Activated CD8-positive, alpha-beta T cell treated with anti-CD3 and anti-CD28 coated beads for 36 hours (primary cell): ENCODE measurements at regions not wholly inside any gene's neighbourhood (a gene's known extent, or its start where the extent isn't known, plus 50 kb on each side); places are given as distances from the start of the nearest gene placed in this dataset.

Experiments
- ATAC-seq: fragments of 200-7000 bp; cut with Tn5 transposase; one replicate; pipeline ENCODE4 v1.10.0; 2021; ENCODE audit warnings: mild to moderate bottlenecking, moderate library complexity
- CTCF ChIA-PET: fragments of 350-600 bp; sonication (Branson Sonifier 250); formaldehyde crosslinking; loops from one replicate; lab custom pipeline; 2021; ENCODE audit warnings: antibody characterized with exemption; lab: Charles Lee
- POLR2A ChIA-PET: fragments of 350-600 bp; sonication (Branson Sonifier 250); formaldehyde crosslinking; loops from one replicate; lab custom pipeline; 2021; ENCODE audit warnings: antibody characterized with exemption; lab: Charles Lee
- DNase-seq: peaks from one replicate; pipeline ENCODE4 v3.0.0-alpha.2; 2020
- H3K27ac Mint-ChIP-seq: one replicate; pipeline ENCODE4 v1.8.0; 2021; ENCODE audit warnings: mild to moderate bottlenecking, mixed read lengths
- H3K27me3 Mint-ChIP-seq: one replicate; pipeline ENCODE4 v1.8.0; 2021; ENCODE audit warnings: mixed read lengths
- H3K36me3 Mint-ChIP-seq: one replicate; pipeline ENCODE4 v1.8.0; 2021; ENCODE audit warnings: low read depth, mixed read lengths
- H3K4me1 Mint-ChIP-seq: one replicate; pipeline ENCODE4 v1.8.0; 2021; ENCODE audit warnings: low read depth, mixed read lengths
- H3K4me3 Mint-ChIP-seq: one replicate; pipeline ENCODE4 v1.8.0; 2021; ENCODE audit warnings: mild to moderate bottlenecking, moderate library complexity, mixed read lengths
- H3K9me3 Mint-ChIP-seq: one replicate; pipeline ENCODE4 v1.8.0; 2021; ENCODE audit warnings: mixed read lengths
- CTCF ChIP-seq: fragments of 200-600 bp; IDR thresholded peaks from one replicate; pipeline ENCODE4 v1.8.0; 2022; ENCODE audit warnings: antibody characterized with exemption, mild to moderate bottlenecking
- intact Hi-C: fragments of 100-400 bp; cut with micrococcal nuclease; formaldehyde crosslinking; loops from one replicate; pipeline ENCODE4 v1.10.0; 2022

DNA sequence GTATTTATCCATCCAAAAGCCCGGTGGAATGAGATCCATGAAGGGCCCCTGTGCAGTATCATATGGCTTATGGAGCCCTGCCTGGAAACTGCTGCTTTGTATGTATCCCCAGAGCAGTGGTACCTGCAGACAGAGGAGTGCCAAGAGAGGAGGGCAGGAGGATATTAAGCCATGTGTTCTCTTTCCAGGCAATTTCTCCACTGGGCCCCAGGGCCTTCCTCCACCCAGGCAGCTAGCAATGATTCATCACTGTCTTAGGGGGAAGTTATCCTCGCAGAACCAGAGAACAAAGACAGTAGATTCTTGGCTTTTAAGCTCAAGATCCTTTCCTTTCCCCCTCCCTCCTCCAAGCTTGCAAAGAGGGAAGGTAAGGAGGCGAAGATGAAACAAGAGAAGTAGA, 98.1 kb downstream of the LRRC30 start:
- Mint-ChIP-seq H3K4me3 (no peak overlapping the region), H3K36me3 (no peaks in the 10 kb centered on the region), H3K27ac (no peak overlapping the region), H3K9me3 (no peaks in the 10 kb centered on the region), H3K4me1 (no peaks in the 10 kb centered on the region), H3K27me3 (no peaks in the 10 kb centered on the region)
- POLR2A ChIA-PET = no interaction called here
- ATAC-seq (no peak), DNase-seq (no peak)
- TF ChIP-seq CTCF = no peak
- intact Hi-C loops = no loop called here
- CTCF ChIA-PET = no interaction called here

- no peaks in the 10 kb centered on the region for H3K36me3 Mint-ChIP-seq
- ChIA-PET POLR2A (no interaction called here), CTCF (no interaction called here)
- intact Hi-C loops = no loop called here
- no peak for TF ChIP-seq CTCF
- H3K27ac Mint-ChIP-seq = no peak overlapping the region
- no peaks in the 10 kb centered on the region for H3K9me3 Mint-ChIP-seq
- H3K4me1 Mint-ChIP-seq = no peaks in the 10 kb centered on the region
- DNase-seq = no peak
- no peak for ATAC-seq
- no peaks in the 10 kb centered on the region for H3K27me3 Mint-ChIP-seq
- no peak overlapping the region for H3K4me3 Mint-ChIP-seq
Observed at GRCh38 chr18:7332452-7332851, 101.6 kb downstream of the LRRC30 start.

- no peak for TF ChIP-seq CTCF
- intact Hi-C loops = no loop called here
- Mint-ChIP-seq H3K9me3 (no peaks in the 10 kb centered on the region), H3K27me3 (no peaks in the 10 kb centered on the region), H3K27ac (no peak overlapping the region), H3K4me1 (no peaks in the 10 kb centered on the region), H3K4me3 (no peak overlapping the region), H3K36me3 (no peaks in the 10 kb centered on the region)
- no peak for ATAC-seq
- ChIA-PET CTCF (no interaction called here), POLR2A (no interaction called here)
- no peak for DNase-seq
Observed at GRCh38 chr18:7333025-7333562, 102.2 kb downstream of the LRRC30 start.

DNA sequence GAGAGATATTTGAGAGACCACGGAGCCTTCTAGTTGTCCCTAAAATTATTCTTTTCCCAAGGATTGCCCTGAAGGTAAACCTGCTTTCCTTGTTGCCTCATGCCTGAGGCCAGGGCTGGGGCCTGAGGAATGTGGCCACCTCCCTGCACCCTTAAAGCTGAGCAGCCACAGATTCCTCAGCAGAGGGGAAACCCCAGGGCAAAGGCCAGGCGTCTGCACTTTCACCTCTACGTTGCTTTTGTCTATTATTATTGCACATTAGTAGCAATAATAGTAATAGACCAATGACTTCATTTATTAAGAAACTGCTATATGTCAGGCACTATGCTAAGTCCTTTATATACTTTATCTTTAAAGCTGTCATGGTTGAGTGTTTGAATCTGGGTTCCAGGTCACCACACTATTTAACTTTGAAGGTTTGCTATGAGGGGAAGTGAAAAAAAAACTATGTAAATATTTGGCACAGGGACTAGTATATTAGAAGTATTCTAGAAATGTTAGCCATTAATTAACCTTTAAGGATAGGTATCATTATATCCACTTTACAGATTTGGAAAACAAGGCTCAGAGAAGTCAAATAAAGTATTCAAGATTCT, 104.2 kb downstream of the LRRC30 start:
- no peaks in the 10 kb centered on the region for H3K9me3 Mint-ChIP-seq
- no peak for ATAC-seq
- H3K4me3 Mint-ChIP-seq = no peak overlapping the region
- no peak for TF ChIP-seq CTCF
- CTCF ChIA-PET = interaction anchor here (1.0 kb wide), 1 partner anchor 231 kb away, joined by 3 read pairs; no protein-coding TSS in a partner anchor
- no peaks in the 10 kb centered on the region for H3K36me3 Mint-ChIP-seq
- POLR2A ChIA-PET = no interaction called here
- H3K27ac Mint-ChIP-seq = no peak overlapping the region
- no peak for DNase-seq
- intact Hi-C loops = no loop called here
- H3K27me3 Mint-ChIP-seq = no peaks in the 10 kb centered on the region
- no peaks in the 10 kb centered on the region for H3K4me1 Mint-ChIP-seq

- Mint-ChIP-seq H3K27me3 (no peaks in the 10 kb centered on the region), H3K9me3 (no peaks in the 10 kb centered on the region)
Observed at GRCh38 chr18:7336623-7337022, 105.7 kb downstream of the LRRC30 start.

More at GRCh38 chr18:7336623-7337022, 105.7 kb downstream of the LRRC30 start:
- Mint-ChIP-seq H3K4me3 (no peak overlapping the region), H3K4me1 (no peaks in the 10 kb centered on the region), H3K36me3 (no peaks in the 10 kb centered on the region), H3K27ac (no peak overlapping the region)
- no peak for DNase-seq
- ATAC-seq = no peak
- intact Hi-C loops = no loop called here
- TF ChIP-seq CTCF = no peak
- CTCF ChIA-PET = interaction anchor here (0.6 kb wide), 1 partner anchor 289 kb away, joined by 3 read pairs; no protein-coding TSS in a partner anchor
- POLR2A ChIA-PET = no interaction called here
